ENCODE measurements at regions not wholly inside any gene's neighbourhood (a gene's known extent, or its start where the extent isn't known, plus 50 kb on each side); places are given as distances from the start of the nearest gene placed in this dataset.

DNA sequence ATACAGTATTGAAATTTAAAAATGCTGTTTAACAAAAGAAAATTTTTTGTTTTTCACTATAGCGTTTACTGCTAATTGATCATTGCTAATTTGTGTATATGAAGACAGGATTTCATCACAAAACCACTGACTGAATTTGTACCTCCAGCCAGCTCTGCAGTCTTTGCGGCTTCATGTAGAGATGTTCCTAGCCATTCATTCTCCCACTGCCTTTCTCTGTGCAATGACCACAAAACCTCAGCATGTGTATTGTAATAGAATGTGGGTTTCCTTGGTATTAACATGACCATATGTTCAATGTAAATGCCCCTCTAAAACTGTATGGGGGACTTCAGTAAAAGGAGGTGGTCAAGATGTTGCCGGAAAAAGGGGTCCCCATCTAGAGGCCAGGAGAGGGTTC, 81.1 kb upstream of the STEAP1B start:
- Histone ChIP-seq H3K27me3 (ENCODE audit: insufficient read depth, low read depth) (no peaks in the 10 kb centered on the region), H3F3A (ENCODE audit: insufficient read depth, low read depth) (peaks cover 54% of the 10 kb centered on the region), H3K9me2 (ENCODE audit: insufficient read depth) (no peaks in the 10 kb centered on the region), H2AFZ (no peak overlapping the region), H3K4me1 (replicated peaks; ENCODE audit: insufficient read depth) (peaks cover 71% of the 10 kb centered on the region), H3K9me3 (ENCODE audit: insufficient read depth, low read depth) (0 out of 2 replicates have a peak, but pooled peaks cover 12% of the 10 kb centered on the region), H4K20me1 (ENCODE audit: insufficient read depth) (no peaks in the 10 kb centered on the region), H3K36me3 (ENCODE audit: low read depth) (no peaks in the 10 kb centered on the region), H3K4me3 (no peak overlapping the region), H3K4me2 (no peak overlapping the region), H3K79me2 (ENCODE audit: low read depth) (no peaks in the 10 kb centered on the region), H3K27ac (no peak overlapping the region)
- intact Hi-C loops (cut with micrococcal nuclease; ENCODE audit: unreplicated experiment): no loop called here
- CTCF ChIA-PET: no interaction called here
- no TSS peak for BruUV-seq (replicated peaks)
- TF ChIP-seq, protein P1, sequence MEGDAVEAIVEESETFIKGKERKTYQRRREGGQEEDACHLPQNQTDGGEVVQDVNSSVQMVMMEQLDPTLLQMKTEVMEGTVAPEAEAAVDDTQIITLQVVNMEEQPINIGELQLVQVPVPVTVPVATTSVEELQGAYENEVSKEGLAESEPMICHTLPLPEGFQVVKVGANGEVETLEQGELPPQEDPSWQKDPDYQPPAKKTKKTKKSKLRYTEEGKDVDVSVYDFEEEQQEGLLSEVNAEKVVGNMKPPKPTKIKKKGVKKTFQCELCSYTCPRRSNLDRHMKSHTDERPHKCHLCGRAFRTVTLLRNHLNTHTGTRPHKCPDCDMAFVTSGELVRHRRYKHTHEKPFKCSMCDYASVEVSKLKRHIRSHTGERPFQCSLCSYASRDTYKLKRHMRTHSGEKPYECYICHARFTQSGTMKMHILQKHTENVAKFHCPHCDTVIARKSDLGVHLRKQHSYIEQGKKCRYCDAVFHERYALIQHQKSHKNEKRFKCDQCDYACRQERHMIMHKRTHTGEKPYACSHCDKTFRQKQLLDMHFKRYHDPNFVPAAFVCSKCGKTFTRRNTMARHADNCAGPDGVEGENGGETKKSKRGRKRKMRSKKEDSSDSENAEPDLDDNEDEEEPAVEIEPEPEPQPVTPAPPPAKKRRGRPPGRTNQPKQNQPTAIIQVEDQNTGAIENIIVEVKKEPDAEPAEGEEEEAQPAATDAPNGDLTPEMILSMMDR (conservative IDR thresholded peaks at IDR 0.05): no peak
- TF ChIP-seq EZH2 (IDR thresholded peaks at IDR 0.05; ENCODE audit: low read depth): no peak
- POLR2A ChIA-PET (ENCODE audit: unreplicated experiment): interaction anchor here (0.7 to 1.0 kb wide), 2 partner anchors 18 to 146 kb away, joined by 4 to 6 read pairs; partner anchors contain the start of gene IL6
- DNase-seq: no peak

DNA sequence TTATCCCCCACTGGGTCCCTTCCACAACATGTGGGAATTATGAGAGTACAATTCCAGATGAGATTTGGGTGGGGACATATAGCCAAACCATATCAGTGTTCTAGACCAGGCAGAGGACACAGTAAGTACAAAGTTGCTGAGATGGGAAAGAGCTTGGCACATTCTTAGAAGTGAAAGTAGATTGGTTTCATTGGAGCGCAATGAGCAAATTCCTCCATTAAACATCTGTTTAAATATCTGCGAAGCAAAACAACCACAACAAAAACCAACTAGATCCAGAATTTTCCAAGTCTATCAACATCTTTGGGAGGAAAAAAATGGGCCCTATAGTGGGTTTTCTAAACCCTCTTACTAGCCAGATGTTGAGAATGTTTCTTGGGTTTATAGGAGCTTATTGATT, 80.0 kb upstream of the STEAP1B start:
- Histone ChIP-seq H3K4me1 (replicated peaks; ENCODE audit: insufficient read depth) (peaks cover 79% of the 10 kb centered on the region), H2AFZ (no peak overlapping the region), H4K20me1 (ENCODE audit: insufficient read depth) (no peaks in the 10 kb centered on the region), H3F3A (ENCODE audit: insufficient read depth, low read depth) (peaks cover 62% of the 10 kb centered on the region), H3K4me3 (no peak overlapping the region), H3K36me3 (ENCODE audit: low read depth) (no peaks in the 10 kb centered on the region), H3K4me2 (no peak overlapping the region), H3K9me3 (ENCODE audit: insufficient read depth, low read depth) (0 out of 2 replicates have a peak, but pooled peaks cover 11% of the 10 kb centered on the region), H3K27ac (0 out of 2 replicates have a peak overlapping the region, but pooled peaks have one; percentile 95), H3K9me2 (ENCODE audit: insufficient read depth) (no peaks in the 10 kb centered on the region), H3K79me2 (ENCODE audit: low read depth) (no peaks in the 10 kb centered on the region), H3K27me3 (ENCODE audit: insufficient read depth, low read depth) (no peaks in the 10 kb centered on the region)
- POLR2A ChIA-PET (ENCODE audit: unreplicated experiment): interaction anchor here (0.6 kb wide), 1 partner anchor 305 kb away, joined by 11 read pairs; no protein-coding TSS in a partner anchor
- DNase-seq: no peak
- intact Hi-C loops (cut with micrococcal nuclease; ENCODE audit: unreplicated experiment): loop anchor here (10.0 kb wide), 1 partner anchor 1155 kb away; the partner anchor contains the start of gene SP4
- CTCF ChIA-PET: no interaction called here
- no TSS peak for BruUV-seq (replicated peaks)
- TF ChIP-seq, protein P1 (conservative IDR thresholded peaks at IDR 0.05): no peak
- TF ChIP-seq EZH2 (IDR thresholded peaks at IDR 0.05; ENCODE audit: low read depth): no peak

DNA sequence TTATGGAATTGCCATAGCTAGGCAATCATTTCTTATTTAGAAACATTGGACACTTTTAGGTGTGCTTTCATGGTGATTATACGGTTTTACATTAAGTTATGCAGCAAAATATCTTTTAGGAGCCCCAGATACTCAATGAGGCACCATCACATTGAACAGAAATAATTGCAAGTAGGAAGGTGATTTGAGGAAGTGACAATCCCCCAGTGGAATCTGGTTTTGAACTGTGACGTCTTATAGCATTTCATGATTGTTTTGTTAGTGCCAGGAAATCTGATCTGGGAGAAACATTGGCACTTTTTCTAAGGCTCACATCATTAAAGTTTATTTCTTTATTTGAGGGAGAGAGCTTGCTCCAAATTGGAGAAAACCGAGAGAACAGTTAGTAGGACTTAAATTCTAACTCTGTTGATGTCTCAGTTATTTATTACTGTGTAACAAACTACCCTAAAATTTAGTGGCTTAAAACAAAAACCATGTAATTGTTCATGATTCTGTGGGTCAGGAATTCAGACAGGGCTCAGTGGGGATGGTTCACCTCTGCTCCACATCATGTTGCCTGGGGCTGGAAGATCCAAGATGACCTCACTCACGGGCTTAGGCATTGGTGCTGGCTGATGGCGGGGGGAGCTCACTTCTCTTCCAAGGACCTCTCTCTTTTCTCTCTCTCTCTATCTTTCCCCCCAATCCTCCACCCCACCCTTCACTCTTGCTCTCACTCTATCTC, 78.2 kb upstream of the STEAP1B start:
- intact Hi-C loops (cut with micrococcal nuclease; ENCODE audit: unreplicated experiment): loop anchor here (1.0 to 10.0 kb wide), 2 partner anchors 90 to 1153 kb away; partner anchors contain the start of gene SP4
- Histone ChIP-seq H3K27me3 (ENCODE audit: insufficient read depth, low read depth) (no peaks in the 10 kb centered on the region), H3K9me3 (ENCODE audit: insufficient read depth, low read depth) (0 out of 2 replicates have a peak, but pooled peaks cover 7% of the 10 kb centered on the region), H4K20me1 (ENCODE audit: insufficient read depth) (no peaks in the 10 kb centered on the region), H3K36me3 (ENCODE audit: low read depth) (no peaks in the 10 kb centered on the region), H3K9me2 (ENCODE audit: insufficient read depth) (no peaks in the 10 kb centered on the region), H2AFZ (no peak overlapping the region), H3K27ac (peak overlapping the region; percentile 95), H3K79me2 (ENCODE audit: low read depth) (no peaks in the 10 kb centered on the region), H3K4me1 (replicated peaks; ENCODE audit: insufficient read depth) (peaks cover 81% of the 10 kb centered on the region), H3F3A (ENCODE audit: insufficient read depth, low read depth) (peaks cover 57% of the 10 kb centered on the region), H3K4me3 (peak overlapping the region; percentile 19; the same call in 1 of the 2 replicates), H3K4me2 (peak overlapping the region; percentile 73)
- BruUV-seq (replicated peaks): TSS peak; percentile 50
- CTCF ChIA-PET: interaction anchor here (0.6 to 2.1 kb wide), 4 partner anchors 13 to 160 kb away, joined by 3 to 18 read pairs (median 12); partner anchors contain the start of gene IL6
- POLR2A ChIA-PET (ENCODE audit: unreplicated experiment): interaction anchor here (0.5 to 1.4 kb wide), 6 partner anchors 9 to 894 kb away, joined by 5 to 21 read pairs (median 8); partner anchors contain the start of gene IGF2BP3
- peak in 1 of 2 experiments; percentile 91 for DNase-seq
- TF ChIP-seq EZH2 (IDR thresholded peaks at IDR 0.05; ENCODE audit: low read depth): no peak
- TF ChIP-seq, protein P1 (conservative IDR thresholded peaks at IDR 0.05): no peak
